GM19240 (cell line): ENCODE measurements at regions not wholly inside any gene's neighbourhood (a gene's known extent, or its start where the extent isn't known, plus 50 kb on each side); places are given as distances from the start of the nearest gene placed in this dataset.
"Not testable (repeated sequence)": the region's sequence is repeated elsewhere in the genome, so short reads cannot be mapped to it uniquely, and the experiment has no call there.

Experiments used
- DNase-seq: peaks from one replicate; pipeline ENCODE4 v3.0.0; 2011; ENCODE audit warnings: low spot score; ENCODE audit not compliant: insufficient read length

- DNase-seq, result no peak
Observed at GRCh38 chr7:81187753-81188152, 268.9 kb upstream of the SEMA3C start.

- no peak for DNase-seq
Observed at GRCh38 chr7:81186691-81187090, 267.8 kb upstream of the SEMA3C start.

- DNase-seq, result no peak
Observed at GRCh38 chr7:81185072-81185471, 266.2 kb upstream of the SEMA3C start.

- DNase-seq, result no peak
Observed at GRCh38 chr7:81183326-81183725, 264.5 kb upstream of the SEMA3C start.

- not testable (repeated sequence) for DNase-seq
Observed at GRCh38 chr7:81182056-81182455, 263.2 kb upstream of the SEMA3C start.

- no peak for DNase-seq
Observed at GRCh38 chr7:81181066-81181465, 262.2 kb upstream of the SEMA3C start.

- no peak for DNase-seq
Observed at GRCh38 chr7:81180573-81180972, 261.7 kb upstream of the SEMA3C start.

GRCh38 chr7:81175275-81175940, 256.6 kb upstream of the SEMA3C start:
- DNase-seq, result no peak

- no peak for DNase-seq
Observed at GRCh38 chr7:81173766-81174281, 255.0 kb upstream of the SEMA3C start.

GRCh38 chr7:81170291-81170690, 251.4 kb upstream of the SEMA3C start:
- no peak for DNase-seq

GRCh38 chr7:81167934-81168333, 249.1 kb upstream of the SEMA3C start:
- DNase-seq, result no peak

GRCh38 chr7:81165070-81165469, 246.2 kb upstream of the SEMA3C start:
- no peak for DNase-seq

- DNase-seq, result no peak
Observed at GRCh38 chr7:81162771-81163525, 244.1 kb upstream of the SEMA3C start.

GRCh38 chr7:81162234-81162633, 243.4 kb upstream of the SEMA3C start:
- no peak for DNase-seq

GRCh38 chr7:81161451-81162075, 242.7 kb upstream of the SEMA3C start:
- DNase-seq, result no peak

GRCh38 chr7:81159402-81159801, 240.6 kb upstream of the SEMA3C start:
- DNase-seq, result no peak

GRCh38 chr7:81158189-81158588, 239.3 kb upstream of the SEMA3C start:
- no peak for DNase-seq

- DNase-seq, result no peak
Observed at GRCh38 chr7:81155654-81156373, 237.0 kb upstream of the SEMA3C start.

GRCh38 chr7:81154565-81154964, 235.7 kb upstream of the SEMA3C start:
- no peak for DNase-seq

GRCh38 chr7:81152925-81153324, 234.1 kb upstream of the SEMA3C start:
- DNase-seq, result not testable (repeated sequence)

- DNase-seq, result no peak
Observed at GRCh38 chr7:81150951-81151361, 232.1 kb upstream of the SEMA3C start.

GRCh38 chr7:81143856-81144255, 225.0 kb upstream of the SEMA3C start:
- DNase-seq, result no peak
